Astrocyte of the spinal cord (primary cell): ENCODE measurements at regions not wholly inside any gene's neighbourhood (a gene's known extent, or its start where the extent isn't known, plus 50 kb on each side); places are given as distances from the start of the nearest gene placed in this dataset.

Experiments used
- DNase-seq: peaks from one replicate; pipeline ENCODE4 v3.0.0; 2011; ENCODE audit warnings: low read depth, low spot score
- H3K4me3 ChIP-seq: 2 replicates; pipeline ENCODE4 v1.5.1; 2011; ENCODE audit warnings: low read depth, mild to moderate bottlenecking, low read length, moderate library complexity
- in situ Hi-C: cut with HindIII; loops from 2 replicates; pipeline ENCODE4 v1.10.0; 2017; ENCODE audit warnings: low sequenced_read_pairs
- TF ChIP-seq, protein P1 (sequence below): IDR thresholded peaks from 2 replicates; pipeline ENCODE4 v1.5.1; 2012; ENCODE audit warnings: low read depth, mild to moderate bottlenecking, low read length, inconsistent platforms

DNA sequence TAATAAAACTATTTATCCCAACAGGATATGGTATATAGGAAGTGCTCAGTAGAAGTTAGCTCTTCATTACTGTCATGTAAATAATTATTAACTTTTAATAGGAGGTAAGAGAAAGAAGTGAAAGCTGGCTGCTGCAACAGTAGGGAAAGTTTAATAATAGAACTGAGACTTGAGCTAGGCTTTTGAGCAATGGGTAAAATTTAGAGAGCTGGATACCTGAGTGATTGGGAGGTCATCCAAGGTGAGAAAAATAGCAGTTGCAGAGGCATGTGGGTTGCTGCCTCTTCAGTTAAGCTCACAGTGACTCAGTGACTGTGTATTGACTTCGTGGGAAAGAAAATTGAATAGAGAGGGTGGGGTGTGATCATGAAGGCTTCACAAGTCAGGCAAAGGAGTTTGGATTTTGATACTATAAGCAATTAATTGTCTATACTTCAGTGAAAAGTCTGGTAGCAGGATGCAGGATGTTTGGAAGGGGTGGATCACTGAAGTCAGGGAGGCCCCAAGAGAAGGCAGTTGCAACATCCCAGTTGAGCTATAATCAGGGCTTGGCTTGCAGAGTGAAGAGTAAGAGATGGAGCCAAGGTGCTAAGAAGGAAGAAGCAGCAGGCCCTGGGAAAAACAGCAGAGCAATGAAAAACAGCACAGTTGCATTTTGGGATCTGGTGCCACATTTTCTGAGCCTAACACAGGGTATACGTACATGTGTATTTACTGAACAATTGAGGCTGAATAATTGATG, 172.0 kb upstream of the FRMD6 start:
- no peak for DNase-seq
- TF ChIP-seq, protein P1, sequence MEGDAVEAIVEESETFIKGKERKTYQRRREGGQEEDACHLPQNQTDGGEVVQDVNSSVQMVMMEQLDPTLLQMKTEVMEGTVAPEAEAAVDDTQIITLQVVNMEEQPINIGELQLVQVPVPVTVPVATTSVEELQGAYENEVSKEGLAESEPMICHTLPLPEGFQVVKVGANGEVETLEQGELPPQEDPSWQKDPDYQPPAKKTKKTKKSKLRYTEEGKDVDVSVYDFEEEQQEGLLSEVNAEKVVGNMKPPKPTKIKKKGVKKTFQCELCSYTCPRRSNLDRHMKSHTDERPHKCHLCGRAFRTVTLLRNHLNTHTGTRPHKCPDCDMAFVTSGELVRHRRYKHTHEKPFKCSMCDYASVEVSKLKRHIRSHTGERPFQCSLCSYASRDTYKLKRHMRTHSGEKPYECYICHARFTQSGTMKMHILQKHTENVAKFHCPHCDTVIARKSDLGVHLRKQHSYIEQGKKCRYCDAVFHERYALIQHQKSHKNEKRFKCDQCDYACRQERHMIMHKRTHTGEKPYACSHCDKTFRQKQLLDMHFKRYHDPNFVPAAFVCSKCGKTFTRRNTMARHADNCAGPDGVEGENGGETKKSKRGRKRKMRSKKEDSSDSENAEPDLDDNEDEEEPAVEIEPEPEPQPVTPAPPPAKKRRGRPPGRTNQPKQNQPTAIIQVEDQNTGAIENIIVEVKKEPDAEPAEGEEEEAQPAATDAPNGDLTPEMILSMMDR: no peak
- H3K4me3 ChIP-seq: no peak overlapping the region
- in situ Hi-C loops: no loop called here

DNA sequence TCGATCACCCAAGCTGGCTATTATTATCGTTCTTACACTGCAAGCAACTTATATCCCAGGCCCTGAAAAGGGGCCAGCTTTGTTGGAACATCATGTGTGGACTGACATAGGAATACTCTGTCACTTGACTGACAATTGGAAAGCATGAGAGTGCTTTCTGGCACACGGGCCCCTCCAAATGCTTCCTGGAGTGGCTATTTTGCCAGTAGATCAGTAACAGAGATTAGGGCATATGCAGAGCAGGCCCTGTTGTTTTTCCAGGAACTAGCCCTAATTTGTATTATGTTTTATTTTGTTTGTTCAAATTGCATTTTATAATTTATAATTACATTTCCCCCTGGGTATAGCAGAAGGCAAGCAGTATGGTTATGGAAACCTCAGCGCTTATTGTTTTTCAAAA, 170.1 kb upstream of the FRMD6 start:
- TF ChIP-seq, protein P1: no peak
- no peak for DNase-seq
- in situ Hi-C loops: no loop called here
- no peak overlapping the region for H3K4me3 ChIP-seq

DNA sequence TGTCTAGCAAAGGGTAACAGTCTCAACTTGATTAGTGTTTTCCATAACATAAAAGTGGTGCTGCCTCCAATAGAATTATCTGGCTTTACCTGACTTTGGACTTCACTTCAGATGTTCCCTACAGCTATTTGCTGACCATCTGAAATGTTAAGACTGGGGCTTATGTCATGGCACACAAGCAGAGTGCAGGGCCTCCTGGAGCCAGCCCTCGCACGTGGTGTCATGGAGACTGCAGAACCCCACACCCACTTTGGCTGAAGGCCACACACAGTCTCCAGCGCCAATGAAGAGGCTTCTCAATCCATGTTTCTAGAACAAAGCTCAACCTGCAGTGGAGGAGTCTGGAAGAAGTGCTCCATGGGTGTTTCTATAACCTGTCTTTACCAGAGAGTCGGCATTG, 169.6 kb upstream of the FRMD6 start:
- TF ChIP-seq, protein P1: no peak
- in situ Hi-C loops: no loop called here
- H3K4me3 ChIP-seq: no peak overlapping the region
- DNase-seq: no peak

DNA sequence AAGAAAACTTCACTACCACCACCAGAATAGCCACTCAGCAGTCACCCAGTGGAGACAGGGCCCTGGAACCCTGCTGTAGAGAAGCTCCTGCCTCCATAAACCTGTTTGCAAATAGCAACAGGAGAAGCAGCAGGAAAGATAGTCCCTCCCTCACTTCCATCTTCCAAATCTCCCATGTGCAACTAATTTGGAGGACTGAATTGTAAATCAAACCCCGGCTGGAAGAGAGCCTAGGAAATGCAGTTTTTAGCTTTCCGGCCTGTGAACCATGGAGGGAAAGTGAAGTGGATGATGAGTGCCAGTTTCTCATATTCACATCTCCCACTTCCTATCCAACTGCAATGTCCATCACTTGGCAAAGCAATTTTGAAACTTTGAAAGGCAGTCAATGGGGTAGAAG, 167.2 kb upstream of the FRMD6 start:
- TF ChIP-seq, protein P1: no peak
- DNase-seq: no peak

DNA sequence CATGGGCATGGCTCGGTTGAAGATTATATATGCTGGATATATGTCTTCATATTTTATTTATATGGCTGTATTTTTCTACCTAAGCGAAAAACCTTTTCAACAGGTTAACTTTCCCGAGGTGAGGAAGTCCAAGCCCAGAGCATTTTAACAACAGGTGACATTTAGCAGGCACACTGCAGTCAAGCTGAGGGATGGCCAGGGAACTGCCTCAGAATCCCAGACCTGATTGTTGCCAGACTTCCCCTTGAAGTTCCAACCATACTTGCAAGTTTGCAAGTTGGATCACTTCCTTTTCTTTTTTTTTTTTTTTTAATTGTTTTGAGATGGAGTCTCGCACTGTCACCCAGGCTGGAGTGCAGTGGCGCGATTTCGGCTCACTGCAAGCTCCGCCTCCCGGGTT, 166.0 kb upstream of the FRMD6 start:
- no peak for DNase-seq
- in situ Hi-C loops: no loop called here
- TF ChIP-seq, protein P1: no peak
- H3K4me3 ChIP-seq: no peak overlapping the region

More for the DNA sequence above, 167.2 kb upstream of the FRMD6 start:
- in situ Hi-C loops: no loop called here
- no peak overlapping the region for H3K4me3 ChIP-seq

DNA sequence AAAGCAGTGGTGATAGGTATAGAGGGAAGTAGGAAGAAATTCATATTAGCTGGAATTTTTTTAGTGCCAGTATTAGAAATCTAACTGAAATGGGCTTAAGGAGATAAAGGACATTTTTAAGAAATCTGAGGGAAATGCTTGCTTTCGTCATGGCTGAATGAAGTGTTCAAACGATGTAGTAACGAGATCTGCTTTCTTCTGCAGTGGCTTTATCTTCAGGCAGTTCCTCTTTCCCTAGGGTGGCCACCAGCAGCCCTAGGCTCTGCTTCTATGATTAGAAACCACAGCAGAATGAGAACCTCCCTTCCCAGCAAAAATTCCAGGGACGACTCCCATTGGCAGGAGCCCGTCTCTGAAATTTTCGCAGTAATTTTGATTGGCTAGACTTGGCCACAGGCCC, 163.9 kb upstream of the FRMD6 start:
- TF ChIP-seq, protein P1: no peak
- DNase-seq: no peak
- in situ Hi-C loops: no loop called here
- H3K4me3 ChIP-seq: no peak overlapping the region
